GM12878 (cell line): ENCODE measurements at regions not wholly inside any gene's neighbourhood (a gene's known extent, or its start where the extent isn't known, plus 50 kb on each side); places are given as distances from the start of the nearest gene placed in this dataset.

Experiments
- CREM ChIP-seq: IDR thresholded peaks from 2 replicates; pipeline ENCODE4 v1.6.1; 2014; ENCODE audit warnings: antibody characterized with exemption, low read depth
- EZH2 ChIP-seq: IDR thresholded peaks from 2 replicates; pipeline ENCODE4 v1.6.1; 2012; ENCODE audit warnings: low read depth, mild to moderate bottlenecking, control low read depth, inconsistent platforms, low read length, borderline replicate concordance; ENCODE audit not compliant: control insufficient read depth
- HDAC2 ChIP-seq: fragments of 200-600 bp; sonication (generic); IDR thresholded peaks from 2 replicates; pipeline ENCODE4 v1.6.1; 2017
- JUND ChIP-seq: IDR thresholded peaks from 2 replicates; pipeline ENCODE4 v1.6.1; 2012; ENCODE audit warnings: low read depth, mild to moderate bottlenecking, low read length, improper control_type of control experiment, moderate library complexity
- RCOR1 ChIP-seq: conservative IDR thresholded peaks from 2 replicates; pipeline ENCODE4 v1.6.1; 2012; ENCODE audit warnings: low read depth, low read length, improper control_type of control experiment
- SMC3 ChIP-seq: IDR thresholded peaks from 2 replicates; pipeline ENCODE4 v1.6.1; 2011; ENCODE audit warnings: low read length, improper control_type of control experiment, borderline replicate concordance
- SREBF2 ChIP-seq: IDR thresholded peaks from 2 replicates; pipeline ENCODE4 v1.6.1; 2012; ENCODE audit warnings: mild to moderate bottlenecking, low read length
- SRF ChIP-seq, 2 experiments: IDR thresholded peaks; 2 replicates each; pipeline ENCODE4 v1.6.1; 2011; ENCODE audit warnings: low read depth in 2 of 2, low read length in 2 of 2, mild to moderate bottlenecking in 1 of 2, moderate library complexity in 1 of 2
- TAF1 ChIP-seq: IDR thresholded peaks from 2 replicates; pipeline ENCODE4 v1.6.1; 2011; ENCODE audit warnings: mild to moderate bottlenecking, low read depth, low read length, borderline replicate concordance
- YY1 ChIP-seq: IDR thresholded peaks from 2 replicates; pipeline ENCODE4 v1.6.1; 2011; ENCODE audit warnings: low read depth, mild to moderate bottlenecking, low read length
- TF ChIP-seq, protein P1 (sequence below): fragments of 450-650 bp; IDR thresholded peaks from 2 replicates; pipeline ENCODE4 v1.6.1; 2017; ENCODE audit warnings: mild to moderate bottlenecking, moderate library complexity
- TF ChIP-seq, protein P2 (sequence below), 3 experiments: IDR thresholded peaks in 2 of 3; conservative IDR thresholded peaks in 1 of 3; 2 replicates each; pipeline ENCODE4 v1.5.1; 2011; ENCODE audit warnings: low read depth in 3 of 3, low read length in 3 of 3, mild to moderate bottlenecking in 3 of 3, control low read depth in 2 of 3, moderate library complexity in 2 of 3, inconsistent platforms in 1 of 3, mixed read lengths in 1 of 3; ENCODE audit not compliant: control insufficient read depth in 2 of 3, insufficient read depth in 1 of 3; ENCODE audit errors: extremely low read depth in 1 of 3

DNA sequence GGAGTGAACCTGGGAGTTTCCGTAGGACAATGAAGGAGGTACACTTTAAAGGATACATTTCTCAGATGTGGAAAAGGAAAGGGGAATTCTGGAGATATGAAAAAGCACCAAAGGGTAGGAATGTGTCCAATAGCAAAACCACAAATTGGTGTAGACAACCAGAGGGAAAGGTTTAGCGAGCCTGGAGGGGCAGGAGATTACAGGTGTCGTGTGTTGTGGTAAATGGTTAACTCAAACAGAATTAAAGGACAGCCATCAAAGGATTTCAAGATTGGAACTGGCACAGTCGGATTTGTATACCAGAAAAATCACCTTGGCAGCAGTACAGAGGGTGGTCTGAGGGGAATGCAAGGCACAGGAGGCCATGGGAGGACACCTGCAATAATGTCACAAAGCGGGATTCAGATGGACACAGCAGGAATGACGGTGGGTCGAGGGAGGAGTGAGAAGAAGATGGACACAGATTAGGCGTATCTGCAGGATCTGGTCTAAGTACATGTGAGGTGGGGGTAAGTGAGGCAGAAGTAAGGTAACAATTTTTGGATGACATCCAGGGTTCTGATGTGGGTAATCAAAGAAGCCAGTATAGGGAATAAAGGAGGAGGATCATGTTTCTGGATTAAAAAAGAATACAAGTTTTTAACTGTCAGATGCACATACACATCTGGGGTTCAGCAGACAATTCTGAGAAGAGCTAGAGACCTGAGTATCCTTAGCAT is 361.6 kb downstream of the KLF12 start:
- TF ChIP-seq JUND (no peak), SREBF2 (no peak), RCOR1 (no peak), HDAC2 (no peak), SMC3 (no peak), EZH2 (no peak), YY1 (no peak), TAF1 (no peak), CREM (no peak), SRF (IDR thresholded peaks at IDR 0.05; ENCODE audit: low read depth in 2 of 2, low read length in 2 of 2) (no peak)
- TF ChIP-seq, protein P1, sequence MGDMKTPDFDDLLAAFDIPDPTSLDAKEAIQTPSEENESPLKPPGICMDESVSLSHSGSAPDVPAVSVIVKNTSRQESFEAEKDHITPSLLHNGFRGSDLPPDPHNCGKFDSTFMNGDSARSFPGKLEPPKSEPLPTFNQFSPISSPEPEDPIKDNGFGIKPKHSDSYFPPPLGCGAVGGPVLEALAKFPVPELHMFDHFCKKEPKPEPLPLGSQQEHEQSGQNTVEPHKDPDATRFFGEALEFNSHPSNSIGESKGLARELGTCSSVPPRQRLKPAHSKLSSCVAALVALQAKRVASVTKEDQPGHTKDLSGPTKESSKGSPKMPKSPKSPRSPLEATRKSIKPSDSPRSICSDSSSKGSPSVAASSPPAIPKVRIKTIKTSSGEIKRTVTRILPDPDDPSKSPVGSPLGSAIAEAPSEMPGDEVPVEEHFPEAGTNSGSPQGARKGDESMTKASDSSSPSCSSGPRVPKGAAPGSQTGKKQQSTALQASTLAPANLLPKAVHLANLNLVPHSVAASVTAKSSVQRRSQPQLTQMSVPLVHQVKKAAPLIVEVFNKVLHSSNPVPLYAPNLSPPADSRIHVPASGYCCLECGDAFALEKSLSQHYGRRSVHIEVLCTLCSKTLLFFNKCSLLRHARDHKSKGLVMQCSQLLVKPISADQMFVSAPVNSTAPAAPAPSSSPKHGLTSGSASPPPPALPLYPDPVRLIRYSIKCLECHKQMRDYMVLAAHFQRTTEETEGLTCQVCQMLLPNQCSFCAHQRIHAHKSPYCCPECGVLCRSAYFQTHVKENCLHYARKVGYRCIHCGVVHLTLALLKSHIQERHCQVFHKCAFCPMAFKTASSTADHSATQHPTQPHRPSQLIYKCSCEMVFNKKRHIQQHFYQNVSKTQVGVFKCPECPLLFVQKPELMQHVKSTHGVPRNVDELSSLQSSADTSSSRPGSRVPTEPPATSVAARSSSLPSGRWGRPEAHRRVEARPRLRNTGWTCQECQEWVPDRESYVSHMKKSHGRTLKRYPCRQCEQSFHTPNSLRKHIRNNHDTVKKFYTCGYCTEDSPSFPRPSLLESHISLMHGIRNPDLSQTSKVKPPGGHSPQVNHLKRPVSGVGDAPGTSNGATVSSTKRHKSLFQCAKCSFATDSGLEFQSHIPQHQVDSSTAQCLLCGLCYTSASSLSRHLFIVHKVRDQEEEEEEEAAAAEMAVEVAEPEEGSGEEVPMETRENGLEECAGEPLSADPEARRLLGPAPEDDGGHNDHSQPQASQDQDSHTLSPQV = no peak
- TF ChIP-seq, protein P2, sequence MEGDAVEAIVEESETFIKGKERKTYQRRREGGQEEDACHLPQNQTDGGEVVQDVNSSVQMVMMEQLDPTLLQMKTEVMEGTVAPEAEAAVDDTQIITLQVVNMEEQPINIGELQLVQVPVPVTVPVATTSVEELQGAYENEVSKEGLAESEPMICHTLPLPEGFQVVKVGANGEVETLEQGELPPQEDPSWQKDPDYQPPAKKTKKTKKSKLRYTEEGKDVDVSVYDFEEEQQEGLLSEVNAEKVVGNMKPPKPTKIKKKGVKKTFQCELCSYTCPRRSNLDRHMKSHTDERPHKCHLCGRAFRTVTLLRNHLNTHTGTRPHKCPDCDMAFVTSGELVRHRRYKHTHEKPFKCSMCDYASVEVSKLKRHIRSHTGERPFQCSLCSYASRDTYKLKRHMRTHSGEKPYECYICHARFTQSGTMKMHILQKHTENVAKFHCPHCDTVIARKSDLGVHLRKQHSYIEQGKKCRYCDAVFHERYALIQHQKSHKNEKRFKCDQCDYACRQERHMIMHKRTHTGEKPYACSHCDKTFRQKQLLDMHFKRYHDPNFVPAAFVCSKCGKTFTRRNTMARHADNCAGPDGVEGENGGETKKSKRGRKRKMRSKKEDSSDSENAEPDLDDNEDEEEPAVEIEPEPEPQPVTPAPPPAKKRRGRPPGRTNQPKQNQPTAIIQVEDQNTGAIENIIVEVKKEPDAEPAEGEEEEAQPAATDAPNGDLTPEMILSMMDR (IDR thresholded peaks at IDR 0.05 in 2 of 3, conservative IDR thresholded peaks at IDR 0.05 in 1 of 3; ENCODE audit: control insufficient read depth in 2 of 3, extremely low read depth in 1 of 3, insufficient read depth in 1 of 3, low read depth in 3 of 3, low read length in 3 of 3) = no peak
